ENCODE measurements at regions not wholly inside any gene's neighbourhood (a gene's known extent, or its start where the extent isn't known, plus 50 kb on each side); places are given as distances from the start of the nearest gene placed in this dataset.
"Not testable (repeated sequence)": the region's sequence is repeated elsewhere in the genome, so short reads cannot be mapped to it uniquely, and the experiment has no call there.

- intact Hi-C loops (cut with DNase I), result no loop called here
- no peak overlapping the region for H3K27ac ChIP-seq (ENCODE audit: low read length)
- no peak overlapping the region for H3K4me3 ChIP-seq (ENCODE audit: low read length)
- ATAC-seq (no peak), DNase-seq (no peak)
- no peaks in the 10 kb centered on the region for H3K9me3 ChIP-seq (ENCODE audit: control insufficient read depth, low read length)
- H3K27me3 ChIP-seq (ENCODE audit: control insufficient read depth, insufficient read depth), result no peaks in the 10 kb centered on the region
- 88% methylated on average over 4 of the region's 4 CpGs for WGBS
- H3K4me1 ChIP-seq (ENCODE audit: control insufficient read depth, insufficient read depth, low read length), result no peaks in the 10 kb centered on the region
Measured at GRCh38 chr18:71362140-71362539, 1073.3 kb downstream of the SOCS6 start.

- ATAC-seq; H3K27me3 ChIP-seq (ENCODE audit: control insufficient read depth, insufficient read depth); H3K9me3 ChIP-seq (ENCODE audit: control insufficient read depth, low read length); H3K27ac ChIP-seq (ENCODE audit: low read length); intact Hi-C loops (cut with DNase I); H3K4me1 ChIP-seq (ENCODE audit: control insufficient read depth, insufficient read depth, low read length); DNase-seq; H3K4me3 ChIP-seq (ENCODE audit: low read length): not testable (repeated sequence)
- 88% methylated on average over 3 of the region's 3 CpGs for WGBS
Measured at GRCh38 chr18:71355599-71355998, 1066.8 kb downstream of the SOCS6 start.

GRCh38 chr18:71352618-71353017 lies 1063.8 kb downstream of the SOCS6 start:
- no peak for ATAC-seq
- Histone ChIP-seq H3K27ac (ENCODE audit: low read length) (no peak overlapping the region), H3K4me3 (ENCODE audit: low read length) (no peak overlapping the region), H3K4me1 (ENCODE audit: control insufficient read depth, insufficient read depth, low read length) (no peaks in the 10 kb centered on the region), H3K9me3 (ENCODE audit: control insufficient read depth, low read length) (no peaks in the 10 kb centered on the region), H3K27me3 (ENCODE audit: control insufficient read depth, insufficient read depth) (no peaks in the 10 kb centered on the region)
- DNase-seq, result no peak
- 96% methylated on average over 1 of the region's 1 CpG for whole genome bisulfite sequencing
- intact Hi-C loops (cut with DNase I), result no loop called here

- ATAC-seq, result no peak
- no peaks in the 10 kb centered on the region for H3K27me3 ChIP-seq (ENCODE audit: control insufficient read depth, insufficient read depth)
- no peak overlapping the region for H3K4me3 ChIP-seq (ENCODE audit: low read length)
- DNase-seq, result no peak
- H3K27ac ChIP-seq (ENCODE audit: low read length), result no peak overlapping the region
- H3K4me1 ChIP-seq (ENCODE audit: control insufficient read depth, insufficient read depth, low read length), result no peaks in the 10 kb centered on the region
- H3K9me3 ChIP-seq (ENCODE audit: control insufficient read depth, low read length), result no peaks in the 10 kb centered on the region
- intact Hi-C loops (cut with DNase I), result no loop called here
- WGBS, result 51% methylated on average over 6 of the region's 6 CpGs
Measured at GRCh38 chr18:71336576-71337210, 1047.8 kb downstream of the SOCS6 start.

GRCh38 chr18:71329563-71329962 lies 1040.7 kb downstream of the SOCS6 start:
- WGBS, result 88% methylated on average over 2 of the region's 2 CpGs

GRCh38 chr18:71329114-71329513 lies 1040.3 kb downstream of the SOCS6 start:
- no peaks in the 10 kb centered on the region for H3K27me3 ChIP-seq (ENCODE audit: control insufficient read depth, insufficient read depth)
- DNase-seq (no peak), ATAC-seq (no peak)
- H3K9me3 ChIP-seq (ENCODE audit: control insufficient read depth, low read length), result no peaks in the 10 kb centered on the region
- no peaks in the 10 kb centered on the region for H3K4me1 ChIP-seq (ENCODE audit: control insufficient read depth, insufficient read depth, low read length)
- intact Hi-C loops (cut with DNase I), result loop anchor here in 1 of 4 donors (10.0 kb wide), 1 partner anchor 56 kb away; no protein-coding TSS in a partner anchor
- no peak overlapping the region for H3K27ac ChIP-seq (ENCODE audit: low read length)
- 92% methylated on average over 3 of the region's 3 CpGs for WGBS
- H3K4me3 ChIP-seq (ENCODE audit: low read length), result no peak overlapping the region

More at GRCh38 chr18:71329563-71329962, 1040.7 kb downstream of the SOCS6 start:
- H3K4me3 ChIP-seq (ENCODE audit: low read length), result no peak overlapping the region
- no peaks in the 10 kb centered on the region for H3K27me3 ChIP-seq (ENCODE audit: control insufficient read depth, insufficient read depth)
- no peaks in the 10 kb centered on the region for H3K9me3 ChIP-seq (ENCODE audit: control insufficient read depth, low read length)
- DNase-seq (no peak), ATAC-seq (no peak)
- intact Hi-C loops (cut with DNase I), result loop anchor here in 1 of 4 donors (10.0 kb wide), 1 partner anchor 55 kb away; no protein-coding TSS in a partner anchor
- no peaks in the 10 kb centered on the region for H3K4me1 ChIP-seq (ENCODE audit: control insufficient read depth, insufficient read depth, low read length)
- no peak overlapping the region for H3K27ac ChIP-seq (ENCODE audit: low read length)

GRCh38 chr18:71327850-71328249 lies 1039.0 kb downstream of the SOCS6 start:
- Histone ChIP-seq H3K4me1 (ENCODE audit: control insufficient read depth, insufficient read depth, low read length) (no peaks in the 10 kb centered on the region), H3K9me3 (ENCODE audit: control insufficient read depth, low read length) (no peaks in the 10 kb centered on the region), H3K27ac (ENCODE audit: low read length) (no peak overlapping the region), H3K27me3 (ENCODE audit: control insufficient read depth, insufficient read depth) (no peaks in the 10 kb centered on the region), H3K4me3 (ENCODE audit: low read length) (no peak overlapping the region)
- 29% methylated on average over 1 of the region's 1 CpG for WGBS
- ATAC-seq (no peak), DNase-seq (no peak)
- intact Hi-C loops (cut with DNase I), result loop anchor here in 1 of 4 donors (10.0 kb wide), 1 partner anchor 57 kb away; no protein-coding TSS in a partner anchor

- 44% methylated on average over 5 of the region's 5 CpGs for WGBS
- intact Hi-C loops (cut with DNase I), result loop anchor here in 1 of 4 donors (10.0 kb wide), 1 partner anchor 57 kb away; no protein-coding TSS in a partner anchor
- Histone ChIP-seq H3K4me3 (ENCODE audit: low read length) (no peak overlapping the region), H3K4me1 (ENCODE audit: control insufficient read depth, insufficient read depth, low read length) (no peaks in the 10 kb centered on the region), H3K27ac (ENCODE audit: low read length) (no peak overlapping the region), H3K9me3 (ENCODE audit: control insufficient read depth, low read length) (no peaks in the 10 kb centered on the region), H3K27me3 (ENCODE audit: control insufficient read depth, insufficient read depth) (no peaks in the 10 kb centered on the region)
- ATAC-seq (no peak), DNase-seq (no peak)
Measured at GRCh38 chr18:71327441-71327840, 1038.6 kb downstream of the SOCS6 start.

GRCh38 chr18:71326826-71327225 lies 1038.0 kb downstream of the SOCS6 start:
- ATAC-seq (no peak), DNase-seq (no peak)
- H3K4me1 ChIP-seq (ENCODE audit: control insufficient read depth, insufficient read depth, low read length), result no peaks in the 10 kb centered on the region
- intact Hi-C loops (cut with DNase I), result loop anchor here in 1 of 4 donors (10.0 kb wide), 1 partner anchor 58 kb away; no protein-coding TSS in a partner anchor
- H3K9me3 ChIP-seq (ENCODE audit: control insufficient read depth, low read length), result no peaks in the 10 kb centered on the region
- no peaks in the 10 kb centered on the region for H3K27me3 ChIP-seq (ENCODE audit: control insufficient read depth, insufficient read depth)
- H3K4me3 ChIP-seq (ENCODE audit: low read length), result no peak overlapping the region
- no peak overlapping the region for H3K27ac ChIP-seq (ENCODE audit: low read length)
- 76% methylated on average over 3 of the region's 3 CpGs for WGBS

- 46% methylated on average over 1 of the region's 1 CpG for WGBS
- intact Hi-C loops (cut with DNase I), result loop anchor here in 1 of 4 donors (10.0 kb wide), 1 partner anchor 60 kb away; no protein-coding TSS in a partner anchor
- Histone ChIP-seq H3K4me3 (ENCODE audit: low read length) (no peak overlapping the region), H3K4me1 (ENCODE audit: control insufficient read depth, insufficient read depth, low read length) (no peaks in the 10 kb centered on the region), H3K27ac (ENCODE audit: low read length) (no peak overlapping the region), H3K27me3 (ENCODE audit: control insufficient read depth, insufficient read depth) (no peaks in the 10 kb centered on the region), H3K9me3 (ENCODE audit: control insufficient read depth, low read length) (no peaks in the 10 kb centered on the region)
- ATAC-seq, result no peak
- DNase-seq, result no peak
Measured at GRCh38 chr18:71324356-71324755, 1035.5 kb downstream of the SOCS6 start.

- DNase-seq, result no peak
- intact Hi-C loops (cut with DNase I), result loop anchor here in 1 of 4 donors (10.0 kb wide), 1 partner anchor 63 kb away; no protein-coding TSS in a partner anchor
- WGBS, result 43% methylated on average over 3 of the region's 3 CpGs
- Histone ChIP-seq H3K27ac (ENCODE audit: low read length) (no peak overlapping the region), H3K4me3 (ENCODE audit: low read length) (no peak overlapping the region), H3K27me3 (ENCODE audit: control insufficient read depth, insufficient read depth) (no peaks in the 10 kb centered on the region), H3K4me1 (ENCODE audit: control insufficient read depth, insufficient read depth, low read length) (no peaks in the 10 kb centered on the region), H3K9me3 (ENCODE audit: control insufficient read depth, low read length) (no peaks in the 10 kb centered on the region)
- no peak for ATAC-seq
Measured at GRCh38 chr18:71322201-71322600, 1033.4 kb downstream of the SOCS6 start.

All from right cardiac atrium (tissue), 5 donors.